ENCODE measurements at regions not wholly inside any gene's neighbourhood (a gene's known extent, or its start where the extent isn't known, plus 50 kb on each side); places are given as distances from the start of the nearest gene placed in this dataset.

GRCh38 chr11:26043665-26044064 lies 288.3 kb upstream of the ANO3 start:
- H3K9me3 ChIP-seq, result no peaks in the 10 kb centered on the region
- no peaks in the 10 kb centered on the region for H3K4me1 ChIP-seq
- no peak overlapping the region for H3K27ac ChIP-seq
- no peaks in the 10 kb centered on the region for H3K36me3 ChIP-seq
- no peaks in the 10 kb centered on the region for H3K27me3 ChIP-seq
- TF ChIP-seq POLR2A (IDR thresholded peaks at IDR 0.05) (no peak), CTCF (IDR thresholded peaks at IDR 0.05) (no peak)
- no peak for DNase-seq
- intact Hi-C loops (cut with DNase I; ENCODE audit: low total_unique reads), result no loop called here
- no peak overlapping the region for H3K4me3 ChIP-seq

- Histone ChIP-seq H3K4me3 (no peak overlapping the region), H3K27me3 (no peaks in the 10 kb centered on the region), H3K36me3 (no peaks in the 10 kb centered on the region), H3K4me1 (no peaks in the 10 kb centered on the region), H3K9me3 (no peaks in the 10 kb centered on the region), H3K27ac (no peak overlapping the region)
- no peak for DNase-seq
- TF ChIP-seq POLR2A (IDR thresholded peaks at IDR 0.05), result no peak
- no peak for TF ChIP-seq CTCF (IDR thresholded peaks at IDR 0.05)
- intact Hi-C loops (cut with DNase I; ENCODE audit: low total_unique reads), result no loop called here
Measured at GRCh38 chr11:26044389-26044788, 287.5 kb upstream of the ANO3 start.

GRCh38 chr11:26045082-26045481 lies 286.8 kb upstream of the ANO3 start:
- no peak for DNase-seq
- intact Hi-C loops (cut with DNase I; ENCODE audit: low total_unique reads), result no loop called here
- Histone ChIP-seq H3K36me3 (no peaks in the 10 kb centered on the region), H3K4me3 (no peak overlapping the region), H3K4me1 (no peaks in the 10 kb centered on the region), H3K27ac (no peak overlapping the region), H3K9me3 (no peaks in the 10 kb centered on the region), H3K27me3 (no peaks in the 10 kb centered on the region)
- TF ChIP-seq CTCF (IDR thresholded peaks at IDR 0.05) (no peak), POLR2A (IDR thresholded peaks at IDR 0.05) (no peak)

- TF ChIP-seq POLR2A (IDR thresholded peaks at IDR 0.05) (no peak), CTCF (IDR thresholded peaks at IDR 0.05) (no peak)
- H3K27ac ChIP-seq, result no peak overlapping the region
Measured at GRCh38 chr11:26048271-26048670, 283.7 kb upstream of the ANO3 start.

GRCh38 chr11:26053966-26054365 lies 278.0 kb upstream of the ANO3 start:
- Histone ChIP-seq H3K27me3 (no peaks in the 10 kb centered on the region), H3K36me3 (no peaks in the 10 kb centered on the region), H3K9me3 (no peaks in the 10 kb centered on the region), H3K4me1 (no peaks in the 10 kb centered on the region), H3K4me3 (no peak overlapping the region), H3K27ac (no peak overlapping the region)
- DNase-seq, result no peak
- TF ChIP-seq CTCF (IDR thresholded peaks at IDR 0.05) (no peak), POLR2A (IDR thresholded peaks at IDR 0.05) (no peak)
- intact Hi-C loops (cut with DNase I; ENCODE audit: low total_unique reads), result no loop called here

More at GRCh38 chr11:26048271-26048670, 283.7 kb upstream of the ANO3 start:
- Histone ChIP-seq H3K36me3 (no peaks in the 10 kb centered on the region), H3K4me3 (no peak overlapping the region), H3K4me1 (no peaks in the 10 kb centered on the region), H3K9me3 (no peaks in the 10 kb centered on the region), H3K27me3 (no peaks in the 10 kb centered on the region)
- DNase-seq, result no peak
- intact Hi-C loops (cut with DNase I; ENCODE audit: low total_unique reads), result no loop called here
